ENCODE measurements at regions not wholly inside any gene's neighbourhood (a gene's known extent, or its start where the extent isn't known, plus 50 kb on each side); places are given as distances from the start of the nearest gene placed in this dataset.

DNA sequence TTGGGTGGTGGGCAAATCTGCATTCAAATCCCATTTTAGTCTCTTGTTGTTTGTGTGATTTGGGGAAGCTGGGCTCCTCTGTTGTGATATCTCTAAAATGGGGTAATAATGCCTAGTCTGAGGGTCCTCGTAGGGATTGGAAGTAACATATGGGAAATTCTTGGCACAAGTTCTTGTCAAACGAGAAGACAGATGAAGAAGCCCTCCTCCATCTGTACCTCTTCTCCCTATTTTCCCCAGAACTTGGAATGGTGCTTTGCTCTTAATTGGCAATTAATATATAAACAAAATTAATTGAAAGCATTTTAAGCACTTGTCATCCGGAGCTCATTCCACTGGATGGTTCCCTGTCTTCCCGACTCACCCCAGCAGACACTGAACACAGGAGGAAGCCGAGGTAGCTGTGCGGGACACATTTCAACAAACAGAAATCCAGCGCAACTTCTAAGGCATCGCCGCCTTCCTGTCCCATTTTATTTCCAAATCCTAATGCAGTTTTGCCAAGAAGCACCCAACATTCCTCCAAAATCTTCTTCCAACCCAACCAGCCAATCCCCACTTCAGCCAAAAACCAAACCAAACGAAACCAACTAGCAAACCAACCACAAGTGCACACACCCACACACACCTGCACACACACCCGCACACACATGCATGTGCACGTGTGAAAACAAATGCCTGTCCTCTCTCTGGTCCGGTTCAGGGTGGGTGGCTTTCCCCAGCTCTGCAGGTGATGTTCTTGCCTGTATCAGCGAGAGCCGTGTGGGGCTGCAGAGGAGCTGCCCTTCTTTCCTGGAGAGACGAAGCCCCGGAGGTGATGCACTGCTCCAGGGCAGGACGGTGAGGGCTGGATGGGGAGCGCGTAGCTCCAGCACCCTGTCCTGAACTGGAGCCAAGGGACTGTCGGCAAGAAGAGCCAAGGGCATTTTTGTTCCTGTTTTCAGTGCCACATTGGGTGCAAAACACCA lies 100.8 kb upstream of the B3GAT1 start:
- TF ChIP-seq, protein P1, sequence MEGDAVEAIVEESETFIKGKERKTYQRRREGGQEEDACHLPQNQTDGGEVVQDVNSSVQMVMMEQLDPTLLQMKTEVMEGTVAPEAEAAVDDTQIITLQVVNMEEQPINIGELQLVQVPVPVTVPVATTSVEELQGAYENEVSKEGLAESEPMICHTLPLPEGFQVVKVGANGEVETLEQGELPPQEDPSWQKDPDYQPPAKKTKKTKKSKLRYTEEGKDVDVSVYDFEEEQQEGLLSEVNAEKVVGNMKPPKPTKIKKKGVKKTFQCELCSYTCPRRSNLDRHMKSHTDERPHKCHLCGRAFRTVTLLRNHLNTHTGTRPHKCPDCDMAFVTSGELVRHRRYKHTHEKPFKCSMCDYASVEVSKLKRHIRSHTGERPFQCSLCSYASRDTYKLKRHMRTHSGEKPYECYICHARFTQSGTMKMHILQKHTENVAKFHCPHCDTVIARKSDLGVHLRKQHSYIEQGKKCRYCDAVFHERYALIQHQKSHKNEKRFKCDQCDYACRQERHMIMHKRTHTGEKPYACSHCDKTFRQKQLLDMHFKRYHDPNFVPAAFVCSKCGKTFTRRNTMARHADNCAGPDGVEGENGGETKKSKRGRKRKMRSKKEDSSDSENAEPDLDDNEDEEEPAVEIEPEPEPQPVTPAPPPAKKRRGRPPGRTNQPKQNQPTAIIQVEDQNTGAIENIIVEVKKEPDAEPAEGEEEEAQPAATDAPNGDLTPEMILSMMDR (IDR thresholded peaks at IDR 0.05): no peak
- no peak for TF ChIP-seq POLR2A (IDR thresholded peaks at IDR 0.05)

All from thyroid gland (tissue), 4 donors.